ENCODE measurements at regions not wholly inside any gene's neighbourhood (a gene's known extent, or its start where the extent isn't known, plus 50 kb on each side); places are given as distances from the start of the nearest gene placed in this dataset.

GRCh38 chr15:79178594-79178993 is 88.0 kb upstream of the RASGRF1 start:
- peaks cover 5% of the 10 kb centered on the region for H3K27me3 ChIP-seq (replicated peaks; ENCODE audit: control insufficient read depth, insufficient read depth, low read length)
- H3K4me3 ChIP-seq (replicated peaks; ENCODE audit: low read depth, low read length) = no peak overlapping the region
- TF ChIP-seq CTCF (IDR thresholded peaks at IDR 0.05; ENCODE audit: insufficient read depth, low read length, poor library complexity, severe bottlenecking) = no peak
- no peaks in the 10 kb centered on the region for H3K36me3 ChIP-seq (ENCODE audit: control insufficient read depth, insufficient read depth, low read length)
- DNase-seq (ENCODE audit: extremely low read depth, insufficient read length) = no peak

GRCh38 chr15:79176151-79176550 is 85.6 kb upstream of the RASGRF1 start:
- H3K4me3 ChIP-seq (replicated peaks; ENCODE audit: low read depth, low read length) = no peak overlapping the region
- TF ChIP-seq CTCF (IDR thresholded peaks at IDR 0.05; ENCODE audit: insufficient read depth, low read length, poor library complexity, severe bottlenecking) = no peak
- no peak for DNase-seq (ENCODE audit: extremely low read depth, insufficient read length)
- H3K36me3 ChIP-seq (ENCODE audit: control insufficient read depth, insufficient read depth, low read length) = no peaks in the 10 kb centered on the region
- peaks cover 6% of the 10 kb centered on the region for H3K27me3 ChIP-seq (replicated peaks; ENCODE audit: control insufficient read depth, insufficient read depth, low read length)

- Histone ChIP-seq H3K27me3 (replicated peaks; ENCODE audit: control insufficient read depth, insufficient read depth, low read length) (peaks cover 8% of the 10 kb centered on the region), H3K4me3 (replicated peaks; ENCODE audit: low read depth, low read length) (no peak overlapping the region), H3K36me3 (ENCODE audit: control insufficient read depth, insufficient read depth, low read length) (no peaks in the 10 kb centered on the region)
- no peak for DNase-seq (ENCODE audit: extremely low read depth, insufficient read length)
- no peak for TF ChIP-seq CTCF (IDR thresholded peaks at IDR 0.05; ENCODE audit: insufficient read depth, low read length, poor library complexity, severe bottlenecking)
Measured at GRCh38 chr15:79172801-79173460, 82.4 kb upstream of the RASGRF1 start.

GRCh38 chr15:79172032-79172481 is 81.5 kb upstream of the RASGRF1 start:
- peak; percentile 18 for TF ChIP-seq CTCF (IDR thresholded peaks at IDR 0.05; ENCODE audit: insufficient read depth, low read length, poor library complexity, severe bottlenecking)

GRCh38 chr15:79171320-79172031 is 80.9 kb upstream of the RASGRF1 start:
- TF ChIP-seq CTCF (IDR thresholded peaks at IDR 0.05; ENCODE audit: insufficient read depth, low read length, poor library complexity, severe bottlenecking) = no peak
- no peaks in the 10 kb centered on the region for H3K36me3 ChIP-seq (ENCODE audit: control insufficient read depth, insufficient read depth, low read length)
- H3K27me3 ChIP-seq (replicated peaks; ENCODE audit: control insufficient read depth, insufficient read depth, low read length) = peaks cover 7% of the 10 kb centered on the region
- H3K4me3 ChIP-seq (replicated peaks; ENCODE audit: low read depth, low read length) = no peak overlapping the region
- DNase-seq (ENCODE audit: extremely low read depth, insufficient read length) = no peak

More at GRCh38 chr15:79172032-79172481, 81.5 kb upstream of the RASGRF1 start:
- peaks cover 8% of the 10 kb centered on the region for H3K27me3 ChIP-seq (replicated peaks; ENCODE audit: control insufficient read depth, insufficient read depth, low read length)
- H3K36me3 ChIP-seq (ENCODE audit: control insufficient read depth, insufficient read depth, low read length) = no peaks in the 10 kb centered on the region
- no peak for DNase-seq (ENCODE audit: extremely low read depth, insufficient read length)
- H3K4me3 ChIP-seq (replicated peaks; ENCODE audit: low read depth, low read length) = no peak overlapping the region
